ENCODE measurements at regions not wholly inside any gene's neighbourhood (a gene's known extent, or its start where the extent isn't known, plus 50 kb on each side); places are given as distances from the start of the nearest gene placed in this dataset.

DNA sequence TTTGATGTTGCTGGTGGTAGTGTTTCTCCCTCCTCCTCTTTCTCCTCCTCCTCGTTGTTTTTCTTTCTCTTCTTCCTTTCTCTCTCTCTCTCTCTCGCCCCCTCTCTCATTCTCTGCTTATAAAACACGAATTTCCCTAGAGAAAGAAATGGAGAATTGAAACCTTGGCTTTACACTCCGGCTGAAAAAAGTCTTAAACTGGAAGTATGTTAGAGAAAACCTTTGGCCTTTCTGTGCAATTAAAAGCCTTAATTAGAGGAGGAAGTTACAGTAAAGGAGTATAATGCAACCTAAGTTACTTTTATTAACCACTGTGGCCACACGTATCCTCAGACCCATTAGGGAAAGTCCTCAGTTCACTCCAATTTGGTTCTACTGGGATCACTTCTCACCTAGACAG is 501.7 kb upstream of the SORCS1 start:
- no peak overlapping the region for H3K4me3 ChIP-seq (ENCODE audit: low read length)
- TF ChIP-seq ZNF274 (IDR thresholded peaks at IDR 0.05; ENCODE audit: low read depth, low read length): no peak

GRCh38 chr10:107665459-107665858 is 501.0 kb upstream of the SORCS1 start:
- H3K4me3 ChIP-seq (ENCODE audit: low read length): no peak overlapping the region
- TF ChIP-seq ZNF274 (IDR thresholded peaks at IDR 0.05; ENCODE audit: low read depth, low read length): no peak

DNA sequence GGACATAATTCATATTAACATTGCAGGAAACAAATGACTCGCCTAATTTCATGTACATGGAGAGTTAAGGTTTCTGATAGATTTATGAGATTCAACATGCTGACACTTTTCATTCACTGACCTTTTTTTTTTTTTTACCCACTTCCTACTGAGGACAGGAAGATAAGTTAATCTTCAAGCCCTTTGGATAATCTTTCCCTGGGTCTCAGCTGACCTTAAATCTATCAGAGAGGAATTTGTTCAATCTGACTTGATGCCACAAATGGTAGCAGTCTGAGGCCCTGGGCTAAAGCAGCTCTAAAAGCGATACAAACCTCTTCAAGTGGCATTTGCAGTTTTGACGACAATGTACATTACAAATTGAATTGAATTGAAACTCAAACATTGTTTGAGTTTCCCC is 493.3 kb upstream of the SORCS1 start:
- no peak overlapping the region for H3K4me3 ChIP-seq (ENCODE audit: low read length)
- TF ChIP-seq ZNF274 (IDR thresholded peaks at IDR 0.05; ENCODE audit: low read depth, low read length): no peak

DNA sequence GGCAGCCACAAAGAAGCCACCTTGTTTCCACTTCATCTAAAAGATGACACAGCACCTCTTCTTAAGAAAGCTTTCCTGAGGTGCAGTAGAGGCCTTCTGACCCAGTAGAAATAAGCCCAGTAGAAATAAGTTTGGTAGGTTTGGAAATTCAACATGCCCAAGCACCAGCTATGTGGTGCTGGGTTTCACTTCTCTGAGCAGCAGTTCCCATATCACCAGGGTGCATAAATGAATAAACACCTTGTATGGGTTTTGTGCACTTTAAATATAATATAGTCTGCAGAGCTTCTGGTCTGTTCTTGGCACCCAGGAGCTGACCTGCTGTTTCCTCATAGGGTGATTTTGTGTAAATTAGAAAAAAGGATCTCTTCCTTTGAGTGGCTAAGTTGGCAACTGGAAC is 492.4 kb upstream of the SORCS1 start:
- no peak overlapping the region for H3K4me3 ChIP-seq (ENCODE audit: low read length)
- TF ChIP-seq ZNF274 (IDR thresholded peaks at IDR 0.05; ENCODE audit: low read depth, low read length): no peak

- no peak for TF ChIP-seq ZNF274 (IDR thresholded peaks at IDR 0.05; ENCODE audit: low read depth, low read length)
- peak overlapping the region; percentile 66; the same call in 1 of the 2 replicates for H3K4me3 ChIP-seq (ENCODE audit: low read length)
Measured at GRCh38 chr10:107653832-107654287, 489.4 kb upstream of the SORCS1 start.

GRCh38 chr10:107650939-107651338 is 486.4 kb upstream of the SORCS1 start:
- no peak for TF ChIP-seq ZNF274 (IDR thresholded peaks at IDR 0.05; ENCODE audit: low read depth, low read length)
- H3K4me3 ChIP-seq (ENCODE audit: low read length): no peak overlapping the region

- TF ChIP-seq ZNF274 (IDR thresholded peaks at IDR 0.05; ENCODE audit: low read depth, low read length): no peak
- H3K4me3 ChIP-seq (ENCODE audit: low read length): no peak overlapping the region
Measured at GRCh38 chr10:107649249-107649648, 484.7 kb upstream of the SORCS1 start.

- no peak overlapping the region for H3K4me3 ChIP-seq (ENCODE audit: low read length)
- no peak for TF ChIP-seq ZNF274 (IDR thresholded peaks at IDR 0.05; ENCODE audit: low read depth, low read length)
Measured at GRCh38 chr10:107647462-107647861, 483.0 kb upstream of the SORCS1 start.

- H3K4me3 ChIP-seq (ENCODE audit: low read length): no peak overlapping the region
- no peak for TF ChIP-seq ZNF274 (IDR thresholded peaks at IDR 0.05; ENCODE audit: low read depth, low read length)
Measured at GRCh38 chr10:107631876-107632275, 467.4 kb upstream of the SORCS1 start.

DNA sequence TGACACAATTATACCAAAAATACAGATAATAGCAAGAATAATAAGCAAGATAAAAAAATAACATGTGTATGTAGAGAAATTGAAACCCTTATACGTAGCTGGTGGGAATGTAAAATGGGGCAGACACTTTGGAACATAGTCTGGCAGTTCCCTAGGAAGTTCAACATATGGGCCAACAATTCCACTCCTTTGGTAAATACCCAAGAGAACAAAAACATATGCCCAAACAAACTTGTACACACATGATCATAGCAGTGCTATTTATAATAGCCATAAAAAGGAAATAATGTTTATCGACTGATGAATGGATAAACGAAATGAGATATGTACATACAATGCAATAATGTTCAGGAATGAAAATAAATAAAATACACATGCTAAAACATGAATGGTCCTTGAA is 462.4 kb upstream of the SORCS1 start:
- TF ChIP-seq ZNF274 (IDR thresholded peaks at IDR 0.05; ENCODE audit: low read depth, low read length): no peak
- no peak overlapping the region for H3K4me3 ChIP-seq (ENCODE audit: low read length)

DNA sequence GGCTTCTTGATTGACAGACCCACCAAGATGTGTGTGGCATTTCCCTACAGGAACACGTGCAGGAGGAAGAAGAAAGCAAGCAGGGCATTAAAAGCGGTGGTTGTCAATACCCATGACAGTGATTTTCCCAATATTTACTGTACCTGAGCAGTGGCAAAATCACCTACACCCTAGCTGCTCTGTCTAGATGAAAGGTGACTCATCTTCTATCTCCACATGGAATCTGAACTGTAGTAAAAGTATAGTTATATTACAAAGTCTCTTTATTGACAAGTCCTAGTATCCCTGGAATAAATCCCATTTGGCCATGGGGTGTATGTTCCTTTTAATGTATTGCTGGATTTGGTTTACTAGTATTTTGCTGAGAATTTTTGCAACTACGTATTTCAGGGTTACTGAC is 458.8 kb upstream of the SORCS1 start:
- no peak overlapping the region for H3K4me3 ChIP-seq (ENCODE audit: low read length)
- TF ChIP-seq ZNF274 (IDR thresholded peaks at IDR 0.05; ENCODE audit: low read depth, low read length): no peak

GRCh38 chr10:107619139-107619538 is 454.6 kb upstream of the SORCS1 start:
- H3K4me3 ChIP-seq (ENCODE audit: low read length): no peak overlapping the region
- TF ChIP-seq ZNF274 (IDR thresholded peaks at IDR 0.05; ENCODE audit: low read depth, low read length): no peak

DNA sequence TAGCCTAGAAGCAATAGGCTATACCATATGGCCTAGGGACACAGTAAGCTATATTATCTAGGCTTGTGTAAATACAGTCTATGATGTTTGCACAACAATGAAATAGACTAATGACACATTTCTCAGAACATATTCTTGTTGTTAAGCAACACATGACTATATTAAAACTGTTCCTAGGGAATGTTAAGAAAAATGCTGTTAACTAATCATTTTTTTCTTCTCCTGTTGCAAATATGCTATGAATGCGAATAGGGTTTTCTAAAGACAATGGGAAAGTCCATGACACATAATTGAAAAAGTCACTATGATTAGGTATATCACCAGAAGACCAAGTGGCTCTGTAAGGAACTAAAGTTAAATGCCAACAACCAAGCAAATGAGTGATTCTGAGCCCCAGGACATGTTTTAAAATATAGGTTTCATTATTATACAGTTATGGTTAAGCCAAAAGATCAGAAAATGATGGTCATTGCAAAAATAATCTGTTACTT is 454.0 kb upstream of the SORCS1 start:
- no peak overlapping the region for H3K4me3 ChIP-seq (ENCODE audit: low read length)
- TF ChIP-seq ZNF274 (IDR thresholded peaks at IDR 0.05; ENCODE audit: low read depth, low read length): no peak

- H3K4me3 ChIP-seq (ENCODE audit: low read length): no peak overlapping the region
- no peak for TF ChIP-seq ZNF274 (IDR thresholded peaks at IDR 0.05; ENCODE audit: low read depth, low read length)
Measured at GRCh38 chr10:107616463-107617410, 452.2 kb upstream of the SORCS1 start.

DNA sequence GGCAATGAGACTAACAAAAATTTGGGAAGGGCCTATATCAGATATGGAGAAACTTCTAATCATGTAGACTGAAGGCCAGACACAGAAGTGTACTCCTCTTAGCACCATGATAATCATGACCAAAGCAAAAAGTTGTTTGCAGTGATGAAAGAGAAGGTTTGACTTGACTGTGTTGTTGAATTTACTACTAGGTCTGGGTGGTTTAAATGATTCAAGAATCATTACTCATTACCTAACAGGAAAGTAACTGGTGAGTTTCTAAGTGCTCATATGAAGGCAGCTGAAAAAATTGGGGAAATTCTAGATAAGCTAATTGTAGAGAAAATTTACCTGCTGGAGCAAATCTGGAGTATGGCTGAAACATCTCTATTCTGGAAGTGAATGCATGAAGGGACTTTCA is 451.5 kb upstream of the SORCS1 start:
- no peak overlapping the region for H3K4me3 ChIP-seq (ENCODE audit: low read length)
- no peak for TF ChIP-seq ZNF274 (IDR thresholded peaks at IDR 0.05; ENCODE audit: low read depth, low read length)

Measured in GM08714 (cell line).